Caco-2 (cell line): ENCODE measurements at regions not wholly inside any gene's neighbourhood (a gene's known extent, or its start where the extent isn't known, plus 50 kb on each side); places are given as distances from the start of the nearest gene placed in this dataset.

Experiments used
- BruUV-seq: library from RNA; stranded (reverse); fragments of 400-500 nt; replicated peaks from 2 replicates; lab custom pipeline; 2021; lab: Mats Ljungman, UMichigan
- CTCF ChIA-PET: fragments of 300-600 bp; sonication (Branson Sonifier 250); formaldehyde crosslinking; loops from one replicate; lab custom pipeline; 2022; ENCODE audit warnings: antibody characterized with exemption; lab: Charles Lee
- POLR2A ChIA-PET: fragments of 300-600 bp; sonication (Branson Sonifier 250); formaldehyde crosslinking; loops from one replicate; lab custom pipeline; 2022; ENCODE audit warnings: antibody characterized with exemption; lab: Charles Lee
- DNase-seq, 2 experiments: peaks; one replicate each; pipeline versions ENCODE4 v3.0.0 to v3.0.0-alpha.2; 2020 to 2022
- H3K27me3 ChIP-seq: replicated peaks from 2 replicates; pipeline ENCODE4 v1.6.0; 2011; ENCODE audit warnings: low read length; ENCODE audit not compliant: control insufficient read depth, insufficient read depth
- H3K36me3 ChIP-seq: 2 replicates; pipeline ENCODE4 v1.5.1; 2011; ENCODE audit warnings: low read length; ENCODE audit not compliant: control insufficient read depth, insufficient read depth
- H3K4me1 ChIP-seq: fragments of 250-450 bp; sonication (Bioruptor Pico); 2 replicates; pipeline ENCODE4 v1.5.1; 2020; ENCODE audit warnings: mild to moderate bottlenecking
- H3K4me3 ChIP-seq: 2 replicates; pipeline ENCODE4 v1.5.1; 2011; ENCODE audit warnings: low read depth, mild to moderate bottlenecking, control low read depth, low read length
- H3K9me3 ChIP-seq: fragments of 250-450 bp; sonication (Bioruptor Pico); 2 replicates; pipeline ENCODE4 v1.5.1; 2020; ENCODE audit warnings: mild to moderate bottlenecking, moderate library complexity
- H3K27ac Mint-ChIP-seq: one replicate; pipeline ENCODE4 v1.8.0; 2022; ENCODE audit warnings: mixed read lengths; ENCODE audit not compliant: unreplicated experiment
- H3K27me3 Mint-ChIP-seq: one replicate; pipeline ENCODE4 v1.8.0; 2022; ENCODE audit warnings: mixed read lengths; ENCODE audit not compliant: insufficient read depth, unreplicated experiment
- H3K36me3 Mint-ChIP-seq: one replicate; pipeline ENCODE4 v1.8.0; 2022; ENCODE audit warnings: mild to moderate bottlenecking, mixed read lengths; ENCODE audit not compliant: insufficient read depth, unreplicated experiment
- H3K4me1 Mint-ChIP-seq: one replicate; pipeline ENCODE4 v1.8.0; 2022; ENCODE audit warnings: low read depth, mixed read lengths; ENCODE audit not compliant: unreplicated experiment
- H3K4me3 Mint-ChIP-seq: one replicate; pipeline ENCODE4 v1.8.0; 2022; ENCODE audit warnings: mild to moderate bottlenecking, moderate library complexity, mixed read lengths; ENCODE audit not compliant: unreplicated experiment
- H3K9me3 Mint-ChIP-seq: one replicate; pipeline ENCODE4 v1.8.0; 2022; ENCODE audit warnings: mixed read lengths; ENCODE audit not compliant: unreplicated experiment
- CTCF ChIP-seq, 2 experiments: fragments of 200-600 bp in 1 of 2; IDR thresholded peaks; 1 replicate in 1 of 2; 2 replicates in 1 of 2; pipeline versions ENCODE4 v1.5.1 to v1.8.0; 2011 to 2022; ENCODE audit warnings: antibody characterized with exemption in 1 of 2, control low read depth in 1 of 2, inconsistent platforms in 1 of 2, low read depth in 1 of 2, low read length in 1 of 2, mild to moderate bottlenecking in 1 of 2, moderate library complexity in 1 of 2; ENCODE audit not compliant: insufficient read depth in 1 of 2, severe bottlenecking in 1 of 2, unreplicated experiment in 1 of 2
- intact Hi-C: fragments of 100-400 bp; cut with micrococcal nuclease; formaldehyde crosslinking; loops from one replicate; pipeline ENCODE4 v1.10.0; 2022; ENCODE audit not compliant: unreplicated experiment

- no peaks in the 10 kb centered on the region for H3K36me3 Mint-ChIP-seq
- Histone ChIP-seq H3K9me3 (no peaks in the 10 kb centered on the region), H3K4me1 (no peaks in the 10 kb centered on the region), H3K4me3 (no peak overlapping the region), H3K27me3 (no peaks in the 10 kb centered on the region), H3K36me3 (no peaks in the 10 kb centered on the region)
- TF ChIP-seq CTCF (IDR thresholded peaks at IDR 0.05; ENCODE audit: insufficient read depth in 1 of 2, low read depth in 1 of 2, low read length in 1 of 2, severe bottlenecking in 1 of 2, unreplicated experiment in 1 of 2), result no peak
- ChIA-PET POLR2A (no interaction called here), CTCF (interaction anchor here (0.7 kb wide), 1 partner anchor 12 kb away, joined by 4 read pairs; no protein-coding TSS in a partner anchor)
- no peaks in the 10 kb centered on the region for H3K4me1 Mint-ChIP-seq
- BruUV-seq, result no TSS peak
- no peak overlapping the region for H3K4me3 Mint-ChIP-seq
- H3K27me3 Mint-ChIP-seq, result no peaks in the 10 kb centered on the region
- intact Hi-C loops, result no loop called here
- DNase-seq, result no peak
- no peak overlapping the region for H3K27ac Mint-ChIP-seq
- peaks cover 9% of the 10 kb centered on the region for H3K9me3 Mint-ChIP-seq
Observed at GRCh38 chr6:25066593-25066992, 130.8 kb upstream of the RIPOR2 start.

GRCh38 chr6:25068866-25069265, 133.1 kb upstream of the RIPOR2 start:
- POLR2A ChIA-PET, result no interaction called here
- Histone ChIP-seq H3K4me3 (no peak overlapping the region), H3K4me1 (no peaks in the 10 kb centered on the region), H3K9me3 (no peaks in the 10 kb centered on the region), H3K36me3 (no peaks in the 10 kb centered on the region), H3K27me3 (no peaks in the 10 kb centered on the region)
- intact Hi-C loops, result no loop called here
- Mint-ChIP-seq H3K4me3 (no peak overlapping the region), H3K27ac (no peak overlapping the region), H3K4me1 (no peaks in the 10 kb centered on the region), H3K36me3 (no peaks in the 10 kb centered on the region), H3K9me3 (peaks cover 9% of the 10 kb centered on the region), H3K27me3 (no peaks in the 10 kb centered on the region)
- CTCF ChIA-PET, result no interaction called here
- TF ChIP-seq CTCF (IDR thresholded peaks at IDR 0.05; ENCODE audit: insufficient read depth in 1 of 2, low read depth in 1 of 2, low read length in 1 of 2, severe bottlenecking in 1 of 2, unreplicated experiment in 1 of 2), result no peak
- no TSS peak for BruUV-seq
- no peak for DNase-seq

- peak; percentile 78 to 83 for TF ChIP-seq CTCF (IDR thresholded peaks at IDR 0.05; ENCODE audit: insufficient read depth in 1 of 2, low read depth in 1 of 2, low read length in 1 of 2, severe bottlenecking in 1 of 2, unreplicated experiment in 1 of 2)
- no peaks in the 10 kb centered on the region for H3K9me3 ChIP-seq
- Mint-ChIP-seq H3K4me3 (no peak overlapping the region), H3K36me3 (no peaks in the 10 kb centered on the region), H3K27ac (no peak overlapping the region), H3K9me3 (peaks cover 9% of the 10 kb centered on the region), H3K4me1 (no peaks in the 10 kb centered on the region), H3K27me3 (no peaks in the 10 kb centered on the region)
- no peaks in the 10 kb centered on the region for H3K4me1 ChIP-seq
- no peaks in the 10 kb centered on the region for H3K27me3 ChIP-seq
- BruUV-seq, result no TSS peak
- intact Hi-C loops, result loop anchor here (1.0 to 10.0 kb wide), 4 partner anchors 78 to 490 kb away; partner anchors contain the start of gene C6orf62
- CTCF ChIA-PET, result interaction anchor here (0.5 to 1.7 kb wide), 7 partner anchors 36 to 596 kb away, joined by 3 to 16 read pairs (median 4); no protein-coding TSS in a partner anchor
- H3K4me3 ChIP-seq, result no peak overlapping the region
- POLR2A ChIA-PET, result no interaction called here
- no peaks in the 10 kb centered on the region for H3K36me3 ChIP-seq
- peak; percentile 69 to 71 for DNase-seq
Observed at GRCh38 chr6:25070547-25071366, 135.0 kb upstream of the RIPOR2 start.
